ENCODE measurements at regions not wholly inside any gene's neighbourhood (a gene's known extent, or its start where the extent isn't known, plus 50 kb on each side); places are given as distances from the start of the nearest gene placed in this dataset.

GRCh38 chr13:105165449-105166125 lies 1369.9 kb downstream of the EFNB2 start:
- TF ChIP-seq CTCF (IDR thresholded peaks at IDR 0.05; ENCODE audit: low read depth, low read length), result no peak
- H3K4me3 ChIP-seq (replicated peaks in 1 of 2; ENCODE audit: low read depth in 2 of 2, low read length in 2 of 2), result no peak overlapping the region
- no peak for DNase-seq (ENCODE audit: low read depth in 2 of 2)

- DNase-seq (ENCODE audit: low read depth in 2 of 2), result no peak
- no peak overlapping the region for H3K4me3 ChIP-seq (replicated peaks in 1 of 2; ENCODE audit: low read depth in 2 of 2, low read length in 2 of 2)
- TF ChIP-seq CTCF (IDR thresholded peaks at IDR 0.05; ENCODE audit: low read depth, low read length), result no peak
These were observed 1375.6 kb downstream of the EFNB2 start for GRCh38 chr13:105159841-105160240.

GRCh38 chr13:105153611-105154010 lies 1381.9 kb downstream of the EFNB2 start:
- H3K4me3 ChIP-seq (replicated peaks in 1 of 2; ENCODE audit: low read depth in 2 of 2, low read length in 2 of 2), result no peak overlapping the region
- DNase-seq (ENCODE audit: low read depth in 2 of 2), result peak in 1 of 2 donors; percentile 15

GRCh38 chr13:105151639-105152038 lies 1383.8 kb downstream of the EFNB2 start:
- no peak for DNase-seq (ENCODE audit: low read depth in 2 of 2)
- no peak for TF ChIP-seq CTCF (IDR thresholded peaks at IDR 0.05; ENCODE audit: low read depth, low read length)
- no peak overlapping the region for H3K4me3 ChIP-seq (replicated peaks in 1 of 2; ENCODE audit: low read depth in 2 of 2, low read length in 2 of 2)

More at GRCh38 chr13:105153611-105154010, 1381.9 kb downstream of the EFNB2 start:
- TF ChIP-seq CTCF (IDR thresholded peaks at IDR 0.05; ENCODE audit: low read depth, low read length), result no peak

GRCh38 chr13:105147461-105147860 lies 1388.0 kb downstream of the EFNB2 start:
- DNase-seq (ENCODE audit: low read depth in 2 of 2), result no peak
- no peak for TF ChIP-seq CTCF (IDR thresholded peaks at IDR 0.05; ENCODE audit: low read depth, low read length)
- H3K4me3 ChIP-seq (replicated peaks in 1 of 2; ENCODE audit: low read depth in 2 of 2, low read length in 2 of 2), result no peak overlapping the region

- DNase-seq (ENCODE audit: low read depth in 2 of 2), result no peak
These were observed 1390.5 kb downstream of the EFNB2 start for GRCh38 chr13:105144936-105145335.

More at GRCh38 chr13:105144936-105145335, 1390.5 kb downstream of the EFNB2 start:
- H3K4me3 ChIP-seq (replicated peaks in 1 of 2; ENCODE audit: low read depth in 2 of 2, low read length in 2 of 2), result no peak overlapping the region
- no peak for TF ChIP-seq CTCF (IDR thresholded peaks at IDR 0.05; ENCODE audit: low read depth, low read length)
